ENCODE measurements at regions not wholly inside any gene's neighbourhood (a gene's known extent, or its start where the extent isn't known, plus 50 kb on each side); places are given as distances from the start of the nearest gene placed in this dataset.

GRCh38 chr7:35992436-35992835, 160.6 kb upstream of the EEPD1 start:
- TF ChIP-seq RCOR1 (IDR thresholded peaks at IDR 0.05; ENCODE audit: insufficient replicate concordance, low read length) (no peak), NFE2L2 (IDR thresholded peaks at IDR 0.05; ENCODE audit: low read depth, low read length) (no peak), CTCF (conservative IDR thresholded peaks at IDR 0.05; ENCODE audit: low read depth, low read length) (no peak), CEBPB (IDR thresholded peaks at IDR 0.05; ENCODE audit: low read depth, low read length) (no peak), BHLHE40 (IDR thresholded peaks at IDR 0.05; ENCODE audit: low read depth, low read length) (no peak), POLR2A (IDR thresholded peaks at IDR 0.05; ENCODE audit: low read depth, low read length) (no peak), MXI1 (IDR thresholded peaks at IDR 0.05; ENCODE audit: borderline replicate concordance, low read depth, low read length) (no peak), FOS (IDR thresholded peaks at IDR 0.05; ENCODE audit: low read depth, low read length) (no peak), SMC3 (IDR thresholded peaks at IDR 0.05; ENCODE audit: low read depth, low read length) (no peak), RAD21 (IDR thresholded peaks at IDR 0.05; ENCODE audit: low read length) (no peak), CHD1 (IDR thresholded peaks at IDR 0.05; ENCODE audit: low read depth, low read length) (no peak), RFX5 (IDR thresholded peaks at IDR 0.05; ENCODE audit: low read depth, low read length) (no peak)
- TF ChIP-seq, protein P1, sequence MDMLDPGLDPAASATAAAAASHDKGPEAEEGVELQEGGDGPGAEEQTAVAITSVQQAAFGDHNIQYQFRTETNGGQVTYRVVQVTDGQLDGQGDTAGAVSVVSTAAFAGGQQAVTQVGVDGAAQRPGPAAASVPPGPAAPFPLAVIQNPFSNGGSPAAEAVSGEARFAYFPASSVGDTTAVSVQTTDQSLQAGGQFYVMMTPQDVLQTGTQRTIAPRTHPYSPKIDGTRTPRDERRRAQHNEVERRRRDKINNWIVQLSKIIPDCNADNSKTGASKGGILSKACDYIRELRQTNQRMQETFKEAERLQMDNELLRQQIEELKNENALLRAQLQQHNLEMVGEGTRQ (IDR thresholded peaks at IDR 0.05; ENCODE audit: low read depth, low read length): no peak
- TF ChIP-seq, protein P2, sequence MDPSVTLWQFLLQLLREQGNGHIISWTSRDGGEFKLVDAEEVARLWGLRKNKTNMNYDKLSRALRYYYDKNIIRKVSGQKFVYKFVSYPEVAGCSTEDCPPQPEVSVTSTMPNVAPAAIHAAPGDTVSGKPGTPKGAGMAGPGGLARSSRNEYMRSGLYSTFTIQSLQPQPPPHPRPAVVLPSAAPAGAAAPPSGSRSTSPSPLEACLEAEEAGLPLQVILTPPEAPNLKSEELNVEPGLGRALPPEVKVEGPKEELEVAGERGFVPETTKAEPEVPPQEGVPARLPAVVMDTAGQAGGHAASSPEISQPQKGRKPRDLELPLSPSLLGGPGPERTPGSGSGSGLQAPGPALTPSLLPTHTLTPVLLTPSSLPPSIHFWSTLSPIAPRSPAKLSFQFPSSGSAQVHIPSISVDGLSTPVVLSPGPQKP (IDR thresholded peaks at IDR 0.05; ENCODE audit: borderline replicate concordance, low read depth, low read length): no peak
